ENCODE measurements at regions not wholly inside any gene's neighbourhood (a gene's known extent, or its start where the extent isn't known, plus 50 kb on each side); places are given as distances from the start of the nearest gene placed in this dataset.
"Not testable (repeated sequence)": the region's sequence is repeated elsewhere in the genome, so short reads cannot be mapped to it uniquely, and the experiment has no call there.

- no peak for TF ChIP-seq POLR2A (IDR thresholded peaks at IDR 0.05; ENCODE audit: low read depth, low read length)
- FAIRE-seq (no peak), DNase-seq (ENCODE audit: insufficient read length, low spot score) (no peak)
Measured at GRCh38 chr4:31715302-31715701, 995.1 kb downstream of the PCDH7 start.

GRCh38 chr4:31727030-31727429 is 1006.9 kb downstream of the PCDH7 start:
- FAIRE-seq (no peak), DNase-seq (ENCODE audit: insufficient read length, low spot score) (no peak)
- no peak for TF ChIP-seq POLR2A (IDR thresholded peaks at IDR 0.05; ENCODE audit: low read depth, low read length)

- DNase-seq (ENCODE audit: insufficient read length, low spot score) = no peak
- TF ChIP-seq POLR2A (IDR thresholded peaks at IDR 0.05; ENCODE audit: low read depth, low read length) = no peak
- no peak for FAIRE-seq
Measured at GRCh38 chr4:31735004-31735403, 1014.8 kb downstream of the PCDH7 start.

- no peak for DNase-seq (ENCODE audit: insufficient read length, low spot score)
- FAIRE-seq = no peak
- TF ChIP-seq POLR2A (IDR thresholded peaks at IDR 0.05; ENCODE audit: low read depth, low read length) = no peak
Measured at GRCh38 chr4:31737419-31737818, 1017.2 kb downstream of the PCDH7 start.

GRCh38 chr4:31741326-31741725 is 1021.2 kb downstream of the PCDH7 start:
- FAIRE-seq (no peak), DNase-seq (ENCODE audit: insufficient read length, low spot score) (no peak)
- TF ChIP-seq POLR2A (IDR thresholded peaks at IDR 0.05; ENCODE audit: low read depth, low read length) = no peak

GRCh38 chr4:31748382-31748781 is 1028.2 kb downstream of the PCDH7 start:
- no peak for DNase-seq (ENCODE audit: insufficient read length, low spot score)

GRCh38 chr4:31750581-31750980 is 1030.4 kb downstream of the PCDH7 start:
- not testable (repeated sequence) for FAIRE-seq; DNase-seq (ENCODE audit: insufficient read length, low spot score)

More at GRCh38 chr4:31748382-31748781, 1028.2 kb downstream of the PCDH7 start:
- FAIRE-seq = no peak
- TF ChIP-seq POLR2A (IDR thresholded peaks at IDR 0.05; ENCODE audit: low read depth, low read length) = no peak

GRCh38 chr4:31755751-31756150 is 1035.6 kb downstream of the PCDH7 start:
- no peak for TF ChIP-seq POLR2A (IDR thresholded peaks at IDR 0.05; ENCODE audit: low read depth, low read length)
- DNase-seq (ENCODE audit: insufficient read length, low spot score) = no peak
- FAIRE-seq = no peak

GRCh38 chr4:31768756-31769155 is 1048.6 kb downstream of the PCDH7 start:
- FAIRE-seq (no peak), DNase-seq (ENCODE audit: insufficient read length, low spot score) (no peak)
- TF ChIP-seq POLR2A (IDR thresholded peaks at IDR 0.05; ENCODE audit: low read depth, low read length) = no peak

- TF ChIP-seq POLR2A (IDR thresholded peaks at IDR 0.05; ENCODE audit: low read depth, low read length) = no peak
- no peak for DNase-seq (ENCODE audit: insufficient read length, low spot score)
- FAIRE-seq = no peak
Measured at GRCh38 chr4:31783311-31783710, 1063.1 kb downstream of the PCDH7 start.

GRCh38 chr4:31784558-31784957 is 1064.4 kb downstream of the PCDH7 start:
- no peak for TF ChIP-seq POLR2A (IDR thresholded peaks at IDR 0.05; ENCODE audit: low read depth, low read length)
- DNase-seq (ENCODE audit: insufficient read length, low spot score) (no peak), FAIRE-seq (no peak)

- TF ChIP-seq POLR2A (IDR thresholded peaks at IDR 0.05; ENCODE audit: low read depth, low read length) = no peak
- FAIRE-seq (no peak), DNase-seq (ENCODE audit: insufficient read length, low spot score) (no peak)
Measured at GRCh38 chr4:31787701-31788100, 1067.5 kb downstream of the PCDH7 start.

- TF ChIP-seq POLR2A (IDR thresholded peaks at IDR 0.05; ENCODE audit: low read depth, low read length) = no peak
- no peak for FAIRE-seq
- DNase-seq (ENCODE audit: insufficient read length, low spot score) = no peak
Measured at GRCh38 chr4:31788676-31789075, 1068.5 kb downstream of the PCDH7 start.

- no peak for DNase-seq (ENCODE audit: insufficient read length, low spot score)
- no peak for FAIRE-seq
- TF ChIP-seq POLR2A (IDR thresholded peaks at IDR 0.05; ENCODE audit: low read depth, low read length) = no peak
Measured at GRCh38 chr4:31791666-31792065, 1071.5 kb downstream of the PCDH7 start.

- no peak for FAIRE-seq
- TF ChIP-seq POLR2A (IDR thresholded peaks at IDR 0.05; ENCODE audit: low read depth, low read length) = no peak
- no peak for DNase-seq (ENCODE audit: insufficient read length, low spot score)
Measured at GRCh38 chr4:31793907-31794306, 1073.7 kb downstream of the PCDH7 start.

- not testable (repeated sequence) for FAIRE-seq; DNase-seq (ENCODE audit: insufficient read length, low spot score)
Measured at GRCh38 chr4:31797052-31797451, 1076.9 kb downstream of the PCDH7 start.

All from H54 (cell line).